ENCODE measurements at regions not wholly inside any gene's neighbourhood (a gene's known extent, or its start where the extent isn't known, plus 50 kb on each side); places are given as distances from the start of the nearest gene placed in this dataset.
"Not testable (repeated sequence)": the region's sequence is repeated elsewhere in the genome, so short reads cannot be mapped to it uniquely, and the experiment has no call there.

GRCh38 chr17:70752461-70752860 is 583.1 kb downstream of the KCNJ2 start:
- not testable (repeated sequence) for H3K36me3 Mint-ChIP-seq, H3K4me1 Mint-ChIP-seq, H3K9me3 Mint-ChIP-seq, H3K4me3 Mint-ChIP-seq, H3K27me3 Mint-ChIP-seq, H3K27ac Mint-ChIP-seq

GRCh38 chr17:70752966-70753467 is 583.7 kb downstream of the KCNJ2 start:
- Mint-ChIP-seq H3K9me3 (peaks cover 0 to 1% (median 0%) of the 10 kb centered on the region in 3 donors), H3K36me3 (no peaks in the 10 kb centered on the region)

GRCh38 chr17:70763018-70763417 is 593.7 kb downstream of the KCNJ2 start:
- Mint-ChIP-seq H3K9me3 (peaks cover 0 to 2% (median 0%) of the 10 kb centered on the region in 3 donors), H3K4me1 (no peaks in the 10 kb centered on the region), H3K36me3 (no peaks in the 10 kb centered on the region), H3K27me3 (no peaks in the 10 kb centered on the region), H3K27ac (no peak overlapping the region), H3K4me3 (no peak overlapping the region)

More at GRCh38 chr17:70752966-70753467, 583.7 kb downstream of the KCNJ2 start:
- Mint-ChIP-seq H3K4me3 (no peak overlapping the region), H3K4me1 (no peaks in the 10 kb centered on the region), H3K27ac (no peak overlapping the region), H3K27me3 (no peaks in the 10 kb centered on the region)

- Mint-ChIP-seq H3K27ac (no peak overlapping the region), H3K4me1 (no peaks in the 10 kb centered on the region), H3K4me3 (no peak overlapping the region), H3K9me3 (no peaks in the 10 kb centered on the region), H3K36me3 (no peaks in the 10 kb centered on the region), H3K27me3 (no peaks in the 10 kb centered on the region)
Measured at GRCh38 chr17:70767102-70767701, 597.9 kb downstream of the KCNJ2 start.

GRCh38 chr17:70769956-70770355 is 600.6 kb downstream of the KCNJ2 start:
- Mint-ChIP-seq H3K27ac (no peak overlapping the region), H3K9me3 (no peaks in the 10 kb centered on the region), H3K4me3 (no peak overlapping the region)

GRCh38 chr17:70771804-70772386 is 602.6 kb downstream of the KCNJ2 start:
- Mint-ChIP-seq H3K4me1 (no peaks in the 10 kb centered on the region), H3K27ac (no peak overlapping the region), H3K4me3 (no peak overlapping the region), H3K9me3 (no peaks in the 10 kb centered on the region), H3K36me3 (no peaks in the 10 kb centered on the region), H3K27me3 (no peaks in the 10 kb centered on the region)

More at GRCh38 chr17:70769956-70770355, 600.6 kb downstream of the KCNJ2 start:
- Mint-ChIP-seq H3K4me1 (no peaks in the 10 kb centered on the region), H3K27me3 (no peaks in the 10 kb centered on the region), H3K36me3 (no peaks in the 10 kb centered on the region)

- no peaks in the 10 kb centered on the region for H3K9me3 Mint-ChIP-seq
- no peaks in the 10 kb centered on the region for H3K27me3 Mint-ChIP-seq
- no peaks in the 10 kb centered on the region for H3K36me3 Mint-ChIP-seq
- H3K4me1 Mint-ChIP-seq, result no peaks in the 10 kb centered on the region
- H3K27ac Mint-ChIP-seq, result no peak overlapping the region
- H3K4me3 Mint-ChIP-seq, result no peak overlapping the region
Measured at GRCh38 chr17:70772761-70773160, 603.4 kb downstream of the KCNJ2 start.

- Mint-ChIP-seq H3K9me3 (no peaks in the 10 kb centered on the region), H3K4me3 (no peak overlapping the region), H3K27ac (no peak overlapping the region), H3K4me1 (no peaks in the 10 kb centered on the region), H3K27me3 (no peaks in the 10 kb centered on the region), H3K36me3 (no peaks in the 10 kb centered on the region)
Measured at GRCh38 chr17:70773258-70773657, 603.9 kb downstream of the KCNJ2 start.

- no peaks in the 10 kb centered on the region for H3K4me1 Mint-ChIP-seq
- H3K4me3 Mint-ChIP-seq, result no peak overlapping the region
- no peaks in the 10 kb centered on the region for H3K9me3 Mint-ChIP-seq
Measured at GRCh38 chr17:70774339-70775117, 605.2 kb downstream of the KCNJ2 start.

GRCh38 chr17:70775679-70776078 is 606.3 kb downstream of the KCNJ2 start:
- H3K27ac Mint-ChIP-seq, result no peak overlapping the region
- H3K4me1 Mint-ChIP-seq, result no peaks in the 10 kb centered on the region
- no peaks in the 10 kb centered on the region for H3K27me3 Mint-ChIP-seq
- peaks cover 2% of the 10 kb centered on the region for H3K36me3 Mint-ChIP-seq
- H3K4me3 Mint-ChIP-seq, result no peak overlapping the region
- H3K9me3 Mint-ChIP-seq, result no peaks in the 10 kb centered on the region

More at GRCh38 chr17:70774339-70775117, 605.2 kb downstream of the KCNJ2 start:
- peaks cover under 1% of the 10 kb centered on the region for H3K36me3 Mint-ChIP-seq
- no peak overlapping the region for H3K27ac Mint-ChIP-seq
- H3K27me3 Mint-ChIP-seq, result no peaks in the 10 kb centered on the region

- Mint-ChIP-seq H3K27me3 (no peaks in the 10 kb centered on the region), H3K4me1 (no peaks in the 10 kb centered on the region), H3K9me3 (no peaks in the 10 kb centered on the region), H3K4me3 (no peak overlapping the region), H3K36me3 (peaks cover 2% of the 10 kb centered on the region), H3K27ac (no peak overlapping the region)
Measured at GRCh38 chr17:70776441-70776840, 607.1 kb downstream of the KCNJ2 start.

GRCh38 chr17:70780031-70780430 is 610.7 kb downstream of the KCNJ2 start:
- Mint-ChIP-seq H3K27me3 (no peaks in the 10 kb centered on the region), H3K4me1 (no peaks in the 10 kb centered on the region), H3K27ac (no peak overlapping the region)

GRCh38 chr17:70786081-70786480 is 616.7 kb downstream of the KCNJ2 start:
- H3K4me3 Mint-ChIP-seq, result no peak overlapping the region
- no peak overlapping the region for H3K27ac Mint-ChIP-seq
- no peaks in the 10 kb centered on the region for H3K4me1 Mint-ChIP-seq
- H3K9me3 Mint-ChIP-seq, result peaks cover 2 to 6% (median 6%) of the 10 kb centered on the region in 3 donors
- no peaks in the 10 kb centered on the region for H3K27me3 Mint-ChIP-seq
- no peaks in the 10 kb centered on the region for H3K36me3 Mint-ChIP-seq

More at GRCh38 chr17:70780031-70780430, 610.7 kb downstream of the KCNJ2 start:
- no peak overlapping the region for H3K4me3 Mint-ChIP-seq
- H3K9me3 Mint-ChIP-seq, result peaks cover 0 to 2% (median 0%) of the 10 kb centered on the region in 3 donors
- peaks cover 2% of the 10 kb centered on the region for H3K36me3 Mint-ChIP-seq

- H3K9me3 Mint-ChIP-seq, result peaks cover 2 to 6% (median 4%) of the 10 kb centered on the region in 3 donors
- H3K27ac Mint-ChIP-seq, result no peak overlapping the region
- no peak overlapping the region for H3K4me3 Mint-ChIP-seq
- H3K36me3 Mint-ChIP-seq, result no peaks in the 10 kb centered on the region
- H3K27me3 Mint-ChIP-seq, result no peaks in the 10 kb centered on the region
- no peaks in the 10 kb centered on the region for H3K4me1 Mint-ChIP-seq
Measured at GRCh38 chr17:70787721-70788300, 618.5 kb downstream of the KCNJ2 start.

- H3K27ac Mint-ChIP-seq, result no peak overlapping the region
- H3K4me3 Mint-ChIP-seq, result no peak overlapping the region
- H3K27me3 Mint-ChIP-seq, result no peaks in the 10 kb centered on the region
- no peaks in the 10 kb centered on the region for H3K36me3 Mint-ChIP-seq
- H3K4me1 Mint-ChIP-seq, result no peaks in the 10 kb centered on the region
- H3K9me3 Mint-ChIP-seq, result peaks cover 0 to 6% (median 6%) of the 10 kb centered on the region in 3 donors
Measured at GRCh38 chr17:70791748-70792443, 622.6 kb downstream of the KCNJ2 start.

Data from IgD-negative memory B cell (primary cell).